ENCODE measurements at regions not wholly inside any gene's neighbourhood (a gene's known extent, or its start where the extent isn't known, plus 50 kb on each side); places are given as distances from the start of the nearest gene placed in this dataset.

GRCh38 chr2:238557936-238558335 lies 131.2 kb downstream of the ASB1 start:
- no peaks in the 10 kb centered on the region for H3K27me3 ChIP-seq (ENCODE audit: low read depth, low read length)
- no peak overlapping the region for H3K9ac ChIP-seq (ENCODE audit: low read length)
- no peak for TF ChIP-seq CTCF (IDR thresholded peaks at IDR 0.05; ENCODE audit: low read depth, low read length)
- TF ChIP-seq EZH2phosphoT487 (IDR thresholded peaks at IDR 0.05; ENCODE audit: low read depth), result no peak
- H2AFZ ChIP-seq (ENCODE audit: low read depth, low read length), result no peak overlapping the region
- H3K79me2 ChIP-seq (ENCODE audit: low read length), result no peaks in the 10 kb centered on the region
- no peaks in the 10 kb centered on the region for H3K4me1 ChIP-seq (ENCODE audit: low read length)
- H3K4me3 ChIP-seq (ENCODE audit: low read length), result no peak overlapping the region
- H3K36me3 ChIP-seq (replicated peaks; ENCODE audit: low read depth, low read length), result no peaks in the 10 kb centered on the region
- H3K9me3 ChIP-seq (ENCODE audit: insufficient read depth, low read length), result no peaks in the 10 kb centered on the region
- H4K20me1 ChIP-seq (ENCODE audit: insufficient read depth, low read length), result no peaks in the 10 kb centered on the region
- no peak overlapping the region for H3K27ac ChIP-seq (ENCODE audit: low read length)
- no peak overlapping the region for H3K4me2 ChIP-seq (ENCODE audit: low read length)

GRCh38 chr2:238558456-238559099 lies 131.9 kb downstream of the ASB1 start:
- H3K9me3 ChIP-seq (ENCODE audit: insufficient read depth, low read length), result no peaks in the 10 kb centered on the region
- no peaks in the 10 kb centered on the region for H4K20me1 ChIP-seq (ENCODE audit: insufficient read depth, low read length)
- no peak overlapping the region for H3K4me2 ChIP-seq (ENCODE audit: low read length)
- no peaks in the 10 kb centered on the region for H3K79me2 ChIP-seq (ENCODE audit: low read length)
- no peaks in the 10 kb centered on the region for H3K27me3 ChIP-seq (ENCODE audit: low read depth, low read length)
- H2AFZ ChIP-seq (ENCODE audit: low read depth, low read length), result no peak overlapping the region
- no peaks in the 10 kb centered on the region for H3K36me3 ChIP-seq (replicated peaks; ENCODE audit: low read depth, low read length)
- no peak for TF ChIP-seq CTCF (IDR thresholded peaks at IDR 0.05; ENCODE audit: low read depth, low read length)
- no peak for TF ChIP-seq EZH2phosphoT487 (IDR thresholded peaks at IDR 0.05; ENCODE audit: low read depth)
- no peak overlapping the region for H3K27ac ChIP-seq (ENCODE audit: low read length)
- H3K4me3 ChIP-seq (ENCODE audit: low read length), result no peak overlapping the region
- no peak overlapping the region for H3K9ac ChIP-seq (ENCODE audit: low read length)
- no peaks in the 10 kb centered on the region for H3K4me1 ChIP-seq (ENCODE audit: low read length)

- H3K4me1 ChIP-seq (ENCODE audit: low read length), result no peaks in the 10 kb centered on the region
- no peak overlapping the region for H3K4me3 ChIP-seq (ENCODE audit: low read length)
- H3K27me3 ChIP-seq (ENCODE audit: low read depth, low read length), result no peaks in the 10 kb centered on the region
- TF ChIP-seq EZH2phosphoT487 (IDR thresholded peaks at IDR 0.05; ENCODE audit: low read depth), result no peak
- no peak for TF ChIP-seq CTCF (IDR thresholded peaks at IDR 0.05; ENCODE audit: low read depth, low read length)
- no peak overlapping the region for H2AFZ ChIP-seq (ENCODE audit: low read depth, low read length)
- no peak overlapping the region for H3K27ac ChIP-seq (ENCODE audit: low read length)
- H3K9ac ChIP-seq (ENCODE audit: low read length), result no peak overlapping the region
- H3K9me3 ChIP-seq (ENCODE audit: insufficient read depth, low read length), result no peaks in the 10 kb centered on the region
- H3K79me2 ChIP-seq (ENCODE audit: low read length), result no peaks in the 10 kb centered on the region
- no peaks in the 10 kb centered on the region for H3K36me3 ChIP-seq (replicated peaks; ENCODE audit: low read depth, low read length)
- no peak overlapping the region for H3K4me2 ChIP-seq (ENCODE audit: low read length)
- H4K20me1 ChIP-seq (ENCODE audit: insufficient read depth, low read length), result no peaks in the 10 kb centered on the region
Observed at GRCh38 chr2:238560234-238560633, 133.5 kb downstream of the ASB1 start.

GRCh38 chr2:238561230-238561629 lies 134.5 kb downstream of the ASB1 start:
- no peaks in the 10 kb centered on the region for H3K36me3 ChIP-seq (replicated peaks; ENCODE audit: low read depth, low read length)

More at GRCh38 chr2:238561230-238561629, 134.5 kb downstream of the ASB1 start:
- Histone ChIP-seq H3K4me3 (ENCODE audit: low read length) (no peak overlapping the region), H3K9ac (ENCODE audit: low read length) (no peak overlapping the region), H3K79me2 (ENCODE audit: low read length) (no peaks in the 10 kb centered on the region), H2AFZ (ENCODE audit: low read depth, low read length) (no peak overlapping the region), H3K4me2 (ENCODE audit: low read length) (no peak overlapping the region), H4K20me1 (ENCODE audit: insufficient read depth, low read length) (no peaks in the 10 kb centered on the region), H3K9me3 (ENCODE audit: insufficient read depth, low read length) (no peaks in the 10 kb centered on the region), H3K27me3 (ENCODE audit: low read depth, low read length) (no peaks in the 10 kb centered on the region), H3K27ac (ENCODE audit: low read length) (no peak overlapping the region), H3K4me1 (ENCODE audit: low read length) (no peaks in the 10 kb centered on the region)
- TF ChIP-seq EZH2phosphoT487 (IDR thresholded peaks at IDR 0.05; ENCODE audit: low read depth), result no peak
- no peak for TF ChIP-seq CTCF (IDR thresholded peaks at IDR 0.05; ENCODE audit: low read depth, low read length)
